COR-L47 (cell line): ENCODE measurements at regions not wholly inside any gene's neighbourhood (a gene's known extent, or its start where the extent isn't known, plus 50 kb on each side); places are given as distances from the start of the nearest gene placed in this dataset.

ENCODE experiments used
- DNase-seq: peaks from one replicate; lab custom pipeline; 2025; lab: John Stamatoyannopoulos, UW

DNA sequence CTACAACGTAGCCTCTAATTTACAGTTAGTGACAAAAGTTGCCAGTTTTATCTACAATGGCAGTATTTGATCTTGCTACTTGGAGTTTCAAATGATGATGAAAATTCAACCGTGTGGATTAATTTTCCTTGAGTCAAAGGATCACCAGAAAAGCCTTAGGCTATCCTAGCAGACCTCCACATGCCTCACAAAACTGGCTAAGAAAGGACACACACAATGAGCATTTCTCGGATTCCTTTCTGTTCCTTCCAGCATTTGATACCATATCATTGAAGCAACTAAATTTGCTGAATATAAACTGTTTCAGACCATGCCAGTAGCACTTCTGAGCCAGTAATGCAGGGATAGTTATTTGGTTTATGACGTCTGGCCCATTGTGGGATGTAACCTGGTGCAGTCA lies 587.4 kb upstream of the MDFIC2 start:
- no peak for DNase-seq

DNA sequence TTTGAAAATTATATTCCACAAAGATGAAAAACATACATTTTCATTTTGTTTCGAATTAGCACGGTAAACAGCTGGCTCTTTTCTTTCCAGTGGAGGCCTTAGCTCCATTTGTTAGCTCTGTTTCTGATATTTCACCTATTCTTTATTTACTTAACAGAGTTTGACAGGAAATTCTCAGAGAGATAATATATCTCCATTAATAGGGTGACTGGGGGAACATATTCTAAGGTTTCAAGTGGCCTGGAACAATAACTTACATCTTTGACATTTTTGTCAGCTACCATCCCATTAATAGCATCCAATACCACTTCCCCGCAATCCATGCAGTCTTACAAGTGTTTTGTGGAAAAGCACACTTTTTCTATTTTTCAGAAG lies 577.6 kb upstream of the MDFIC2 start:
- DNase-seq: no peak

DNA sequence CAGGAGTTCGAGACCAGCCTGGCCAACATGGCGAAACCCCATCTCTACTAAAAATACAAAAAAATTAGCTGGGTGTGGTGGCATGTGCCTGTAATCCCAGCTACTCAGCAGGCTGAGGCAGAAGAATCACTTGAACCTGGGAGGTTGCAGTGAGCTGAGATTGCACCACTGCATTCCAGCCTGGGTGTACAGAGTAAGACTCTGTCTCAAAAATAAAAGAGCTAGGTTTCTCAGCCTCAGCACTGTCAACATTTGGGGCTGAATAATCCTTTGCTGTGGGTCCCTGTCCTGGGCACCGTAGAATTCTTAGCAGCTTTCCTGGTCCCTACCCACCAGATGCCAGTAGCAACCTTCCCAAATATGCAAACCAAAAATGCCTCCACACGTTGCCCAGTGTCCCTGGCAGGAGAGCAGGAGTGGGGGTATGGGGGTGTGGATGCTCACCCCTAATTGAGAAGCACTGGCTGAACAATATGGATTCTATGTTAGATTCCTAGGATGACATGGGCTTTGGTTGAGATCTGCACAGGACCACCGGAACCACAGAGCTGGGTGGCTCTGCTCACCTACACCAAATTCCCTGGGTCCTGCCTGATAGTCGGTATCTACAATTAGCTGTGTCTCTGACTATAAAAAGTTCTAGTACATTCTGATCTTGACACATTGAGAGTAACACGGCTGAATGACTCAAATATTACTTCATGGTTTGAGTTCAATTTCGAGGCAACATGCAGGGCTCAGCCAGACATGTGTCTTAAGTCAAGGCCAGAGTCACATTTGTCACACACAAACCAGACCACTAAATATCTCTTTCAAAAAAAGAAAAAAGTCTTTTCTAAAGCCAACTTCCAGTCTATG lies 577.0 kb upstream of the MDFIC2 start:
- DNase-seq: no peak

DNA sequence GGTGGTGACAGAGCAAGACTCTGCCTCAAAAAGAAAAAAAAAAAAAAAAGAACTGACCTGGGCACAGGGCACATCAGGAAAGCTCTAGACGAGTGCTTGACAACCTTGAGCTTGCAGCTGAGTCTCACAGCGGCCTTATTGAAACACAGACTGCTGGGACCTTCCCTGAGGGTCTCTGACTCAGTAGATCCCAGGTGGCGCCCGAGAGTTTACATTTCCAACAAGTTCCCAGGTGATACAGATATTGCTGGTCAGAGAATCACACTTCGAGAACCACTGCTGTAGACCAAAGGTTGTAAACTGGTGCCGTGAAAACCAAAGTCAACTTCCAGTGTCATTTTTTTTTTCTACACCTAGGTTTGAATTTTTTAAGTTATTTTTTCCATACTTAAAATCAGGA lies 573.2 kb upstream of the MDFIC2 start:
- DNase-seq: no peak

DNA sequence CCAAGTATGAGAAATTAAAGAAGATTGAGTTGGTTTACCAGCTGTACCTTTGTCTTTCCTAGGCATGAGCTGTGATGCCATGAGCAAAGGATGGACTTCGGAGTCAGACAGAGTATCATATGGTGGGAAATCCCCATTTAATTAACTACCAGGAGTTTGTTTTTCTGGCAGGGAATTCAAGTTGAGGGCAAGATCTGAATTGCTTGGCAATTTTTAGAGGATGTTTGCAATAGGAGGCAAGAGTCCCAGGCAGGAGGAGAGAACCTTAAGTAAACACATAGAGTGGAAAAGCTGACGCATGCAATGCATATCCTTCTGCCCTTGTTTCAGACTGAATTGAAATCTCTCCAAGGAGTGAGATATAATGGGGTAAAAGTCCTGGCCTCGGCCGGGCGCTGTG lies 569.7 kb upstream of the MDFIC2 start:
- no peak for DNase-seq

DNA sequence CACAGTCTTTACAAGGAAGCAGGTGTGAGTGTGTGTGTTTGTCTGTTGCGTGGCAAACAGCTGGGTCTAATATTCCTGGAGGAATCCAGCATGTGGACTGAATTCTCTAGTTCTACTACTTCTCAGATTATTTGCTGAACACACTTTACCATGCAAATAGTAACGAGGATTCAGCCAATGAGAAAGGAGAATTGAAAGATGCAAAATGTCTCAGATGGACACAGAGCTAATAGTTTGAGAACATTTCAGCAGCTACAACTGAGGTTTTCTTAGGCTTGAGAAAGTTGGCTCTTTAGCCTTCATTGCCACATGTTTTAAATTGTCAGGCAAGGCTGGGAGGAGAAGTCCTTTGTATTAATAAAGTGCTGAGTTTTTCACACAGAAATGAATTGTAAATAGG lies 568.0 kb upstream of the MDFIC2 start:
- no peak for DNase-seq

DNA sequence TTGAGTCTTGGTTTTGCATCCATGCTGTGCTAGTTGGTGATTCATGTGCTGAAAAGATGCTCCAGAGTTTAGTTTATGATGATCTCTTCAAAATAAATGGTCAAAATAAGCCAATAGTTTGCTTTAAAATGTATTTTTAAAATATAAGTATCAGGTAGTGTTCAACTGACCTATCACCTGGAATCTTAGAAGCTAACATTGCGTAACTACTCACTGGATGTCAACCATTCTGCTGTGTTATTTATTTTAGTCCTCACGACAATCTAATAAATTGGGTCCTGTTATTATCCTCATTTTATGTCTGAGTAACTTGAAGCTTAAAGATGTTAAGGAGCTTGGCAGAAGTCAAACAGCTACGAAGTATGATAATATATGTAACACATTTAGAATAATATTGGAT lies 563.7 kb upstream of the MDFIC2 start:
- DNase-seq: no peak

DNA sequence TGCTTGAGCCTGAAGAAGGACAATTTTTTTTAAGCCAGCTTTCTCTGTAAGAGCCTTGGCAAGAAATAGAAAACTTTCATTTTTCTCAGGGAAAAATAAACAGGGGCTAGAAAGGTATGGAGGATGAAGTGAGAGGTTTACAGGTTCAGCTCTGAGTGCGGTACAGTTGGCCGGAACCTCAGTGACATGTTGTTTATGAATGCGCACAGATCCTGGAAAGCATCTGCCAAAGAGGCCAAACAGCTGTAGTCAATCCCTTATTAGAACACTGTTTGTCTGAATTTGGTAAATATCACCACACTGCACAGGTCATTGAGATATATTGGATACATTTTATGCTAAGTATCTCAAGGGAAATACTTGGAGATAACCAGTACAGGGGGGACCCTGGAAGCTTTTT lies 561.8 kb upstream of the MDFIC2 start:
- no peak for DNase-seq

DNA sequence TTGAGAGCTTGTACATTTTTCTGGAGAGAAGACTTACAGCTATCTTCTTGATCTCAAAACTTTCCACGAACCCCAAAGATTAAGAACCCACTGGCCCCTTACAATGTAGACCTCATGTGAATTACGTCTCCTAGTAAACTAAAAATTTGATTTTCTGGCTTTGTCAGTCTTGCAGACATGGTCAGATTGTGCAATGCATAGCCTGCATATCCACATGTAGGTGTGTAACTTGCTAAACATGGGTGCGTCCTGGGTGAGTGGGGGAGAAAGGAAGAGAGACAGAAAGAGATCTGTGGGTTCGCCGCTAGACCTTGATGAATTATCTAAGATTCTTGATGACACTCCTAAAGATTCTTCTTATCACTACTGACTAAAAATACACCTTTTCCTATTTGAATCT lies 561.2 kb upstream of the MDFIC2 start:
- no peak for DNase-seq

DNA sequence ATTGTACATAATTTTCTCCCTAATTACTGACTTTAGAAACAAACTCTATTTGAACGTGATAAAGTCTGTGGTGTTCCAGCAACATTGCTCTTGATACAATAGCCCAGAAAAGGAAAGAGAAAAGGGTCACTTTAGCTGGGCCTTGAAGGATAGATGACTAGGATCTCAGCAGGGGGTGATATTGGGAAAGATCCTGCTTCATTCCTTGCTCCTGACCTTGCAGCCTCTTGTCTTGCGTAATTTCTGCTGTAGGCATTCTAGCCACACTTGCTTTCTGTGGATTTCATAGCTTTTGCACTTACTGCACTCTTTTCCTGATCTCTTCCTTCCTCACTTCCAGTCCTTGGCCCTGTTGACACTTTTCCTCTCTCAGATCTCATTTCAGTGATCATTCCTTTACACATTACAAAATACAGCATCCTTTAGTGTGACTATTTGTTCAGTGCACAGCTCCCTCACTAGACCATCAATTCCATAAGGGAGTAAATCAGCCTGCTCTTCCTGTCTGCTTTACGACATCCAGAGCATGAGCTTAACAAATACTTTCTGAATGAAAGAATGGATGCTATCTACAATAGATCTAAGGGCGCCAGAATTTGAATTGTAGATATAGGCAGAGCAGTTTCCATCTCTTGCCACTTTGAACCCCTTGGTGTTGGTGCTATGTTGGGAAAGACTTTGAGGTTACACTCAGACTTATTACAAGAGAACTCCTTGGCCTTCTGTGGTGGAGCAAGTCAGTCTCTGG lies 559.6 kb upstream of the MDFIC2 start:
- DNase-seq: no peak

DNA sequence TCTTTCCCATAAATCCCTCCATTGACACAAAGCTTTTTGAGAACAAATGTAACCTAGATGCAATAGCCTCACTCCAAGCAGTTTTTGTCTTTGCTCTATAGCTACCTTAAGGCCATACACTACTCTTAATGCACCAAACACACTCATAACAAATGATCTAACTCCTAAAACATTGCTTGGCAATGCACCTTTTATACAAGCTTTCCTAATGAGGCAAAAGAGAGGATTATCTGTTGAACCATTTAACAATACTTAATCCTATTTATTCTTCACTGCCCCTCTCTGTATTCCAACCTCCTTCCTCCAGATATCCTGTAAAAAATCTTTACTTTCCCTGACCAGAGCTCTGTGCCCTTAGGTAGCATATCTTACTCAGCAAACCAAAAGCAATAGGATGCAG lies 558.1 kb upstream of the MDFIC2 start:
- DNase-seq: no peak

DNA sequence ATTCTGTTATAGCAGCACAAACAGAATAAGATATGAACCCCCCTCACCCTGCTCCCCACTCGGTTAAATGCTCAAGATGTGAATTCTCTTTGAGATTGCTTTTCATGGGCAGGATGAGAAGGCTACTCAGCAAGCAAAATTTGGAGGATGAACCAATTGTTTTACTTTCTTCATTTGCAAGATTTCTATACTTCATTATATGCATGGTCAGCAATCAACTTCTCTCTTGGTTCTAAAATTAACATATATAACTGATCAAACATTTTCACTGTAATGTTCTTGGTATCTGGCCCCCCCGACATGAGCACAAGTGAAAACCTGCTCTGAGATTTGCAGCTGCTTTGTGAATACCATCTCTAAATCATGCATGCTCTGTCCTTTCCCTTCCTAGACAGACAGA lies 556.1 kb upstream of the MDFIC2 start:
- DNase-seq: no peak

DNA sequence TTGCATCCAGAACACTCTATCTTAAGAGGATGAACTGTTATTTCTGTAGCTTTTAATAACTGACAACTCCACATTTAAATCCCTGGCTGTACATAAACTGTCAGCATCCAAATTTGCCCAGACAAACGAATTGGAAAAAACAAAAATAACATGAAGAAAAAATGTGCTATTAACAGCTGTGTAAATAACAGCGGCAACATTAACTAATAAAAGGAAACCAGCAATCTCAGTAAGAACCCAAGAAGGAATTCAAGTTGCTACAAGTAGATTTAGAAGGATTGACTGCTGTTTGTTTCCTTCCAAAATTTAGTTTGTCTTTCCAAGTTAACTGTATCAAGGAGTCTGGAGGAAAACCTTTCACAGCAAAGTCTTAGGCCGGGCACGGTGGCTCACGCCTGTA lies 550.6 kb upstream of the MDFIC2 start:
- DNase-seq: no peak

DNA sequence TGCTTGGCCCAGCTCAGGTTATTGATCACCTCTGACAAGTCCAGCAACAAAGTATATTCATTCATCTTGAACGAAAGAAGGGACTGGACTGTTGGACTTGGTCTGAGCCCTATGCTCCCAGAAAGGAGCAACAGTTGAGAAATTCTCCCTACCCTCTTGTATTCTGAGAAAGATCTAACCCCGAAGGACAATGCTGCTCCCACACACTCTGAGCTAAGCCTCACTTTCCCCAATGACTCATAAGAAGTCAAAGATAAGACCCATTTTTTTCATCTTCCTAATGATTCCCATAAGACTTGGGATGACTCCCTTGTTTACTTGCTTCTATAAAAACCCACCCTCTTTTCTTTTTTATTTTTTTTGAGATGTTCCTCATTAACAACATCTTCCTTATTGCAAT lies 549.4 kb upstream of the MDFIC2 start:
- no peak for DNase-seq

DNA sequence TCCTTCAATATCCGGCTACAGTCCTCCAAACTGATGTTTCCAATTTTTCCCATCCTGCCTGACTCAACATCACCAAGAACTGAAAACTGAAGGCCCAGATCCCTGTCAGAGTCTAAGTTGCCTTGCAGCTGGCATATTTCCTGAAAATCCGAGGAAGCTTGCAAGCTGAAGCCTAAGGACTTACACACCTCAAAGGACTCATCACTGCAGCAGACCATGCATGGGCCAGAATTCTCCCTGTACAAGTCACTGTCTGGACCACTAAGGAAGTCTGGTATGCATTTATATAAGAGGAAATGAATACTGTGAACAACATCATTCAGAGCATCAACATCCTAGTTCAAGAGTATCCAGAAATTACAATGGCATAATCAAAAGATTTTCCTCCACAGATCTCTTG lies 548.8 kb upstream of the MDFIC2 start:
- no peak for DNase-seq

DNA sequence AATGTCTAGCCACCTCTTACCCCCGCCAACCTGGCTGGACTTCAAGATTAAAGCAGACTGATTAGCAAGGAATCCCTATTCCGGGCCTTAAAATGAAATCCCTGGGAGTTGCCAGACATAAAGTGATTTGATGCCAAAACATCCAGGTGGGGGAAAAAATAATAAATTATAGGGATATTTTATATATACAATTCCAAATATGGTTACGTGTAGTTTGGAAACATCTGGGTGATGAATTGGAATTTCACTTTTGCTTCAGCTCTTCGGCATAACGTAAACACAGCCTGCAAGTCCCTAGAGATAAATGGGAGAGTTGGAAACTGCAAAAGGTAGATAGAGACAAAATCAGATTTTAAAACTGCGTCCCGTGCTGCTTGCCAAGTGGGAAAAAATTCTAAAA lies 545.5 kb upstream of the MDFIC2 start:
- DNase-seq: no peak

DNA sequence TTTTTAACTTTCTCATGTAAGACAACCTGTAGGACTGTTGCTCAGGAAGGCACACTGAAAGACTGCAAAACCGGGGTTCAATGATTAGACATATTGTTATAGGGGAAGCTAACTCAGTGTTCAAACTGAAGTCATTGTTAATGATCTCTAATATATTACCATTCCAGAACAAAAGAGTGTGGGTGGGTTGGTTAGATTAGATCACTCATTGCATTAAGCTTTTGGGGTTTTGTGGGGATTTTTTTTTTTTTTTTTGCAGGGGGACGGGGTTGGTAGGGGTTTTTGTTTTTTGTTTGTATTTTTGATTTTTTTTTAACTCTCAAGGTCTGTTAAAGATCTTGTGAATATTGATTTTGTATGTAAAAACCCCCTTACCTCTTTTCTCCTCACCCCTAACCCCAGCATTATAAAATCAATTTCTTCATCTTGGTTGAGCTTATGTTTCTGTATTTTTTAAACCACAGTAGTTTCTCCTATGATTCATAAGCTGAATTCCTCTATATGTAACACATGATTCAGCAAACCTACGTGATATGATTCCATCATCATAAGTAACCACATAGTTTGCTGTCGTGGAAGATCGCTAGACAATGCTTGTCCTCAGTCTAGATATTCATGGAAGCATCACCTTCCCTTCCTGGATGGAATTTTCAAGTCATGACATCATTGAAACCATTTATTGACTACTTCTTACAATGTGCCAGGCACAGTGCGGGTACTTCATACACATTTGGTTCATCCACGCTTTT lies 544.1 kb upstream of the MDFIC2 start:
- no peak for DNase-seq

DNA sequence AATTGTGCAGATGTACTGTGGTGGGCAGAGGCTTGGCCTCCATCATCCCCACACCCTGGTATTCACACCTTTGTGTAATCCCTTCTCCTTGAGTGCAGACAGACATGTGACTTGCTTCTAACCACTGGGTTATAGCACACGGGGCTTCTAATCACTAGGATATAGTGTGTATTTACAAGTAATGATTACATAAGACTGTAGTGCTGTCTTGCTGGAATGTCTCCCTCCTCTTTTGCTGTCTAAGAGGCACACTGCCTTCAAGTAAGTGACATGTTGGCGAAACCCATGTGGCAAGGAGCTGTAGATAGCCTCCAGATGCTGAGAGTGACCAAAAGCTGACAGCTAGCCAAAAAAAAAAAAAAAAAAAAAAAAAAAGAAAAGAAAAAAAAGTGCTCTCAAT lies 542.7 kb upstream of the MDFIC2 start:
- DNase-seq: no peak

DNA sequence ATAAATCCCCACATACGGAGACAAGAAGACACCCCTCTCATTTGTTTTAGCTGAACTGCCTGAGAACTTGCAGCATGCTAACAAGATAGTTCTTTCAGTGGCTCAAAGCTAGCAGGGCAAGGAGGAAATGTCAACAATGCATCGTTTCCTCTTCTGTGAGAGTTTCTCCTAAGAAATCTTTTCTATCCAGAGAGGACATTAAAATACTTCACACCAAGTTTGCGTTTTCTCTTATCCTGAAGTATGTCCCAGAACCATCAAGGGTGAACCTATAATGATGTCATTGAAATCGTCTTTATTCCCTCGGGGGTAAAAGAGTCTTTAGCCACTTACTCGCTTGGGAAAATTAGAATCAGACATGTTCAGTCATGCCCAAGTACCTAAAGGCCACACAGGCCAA lies 541.7 kb upstream of the MDFIC2 start:
- DNase-seq: no peak

DNA sequence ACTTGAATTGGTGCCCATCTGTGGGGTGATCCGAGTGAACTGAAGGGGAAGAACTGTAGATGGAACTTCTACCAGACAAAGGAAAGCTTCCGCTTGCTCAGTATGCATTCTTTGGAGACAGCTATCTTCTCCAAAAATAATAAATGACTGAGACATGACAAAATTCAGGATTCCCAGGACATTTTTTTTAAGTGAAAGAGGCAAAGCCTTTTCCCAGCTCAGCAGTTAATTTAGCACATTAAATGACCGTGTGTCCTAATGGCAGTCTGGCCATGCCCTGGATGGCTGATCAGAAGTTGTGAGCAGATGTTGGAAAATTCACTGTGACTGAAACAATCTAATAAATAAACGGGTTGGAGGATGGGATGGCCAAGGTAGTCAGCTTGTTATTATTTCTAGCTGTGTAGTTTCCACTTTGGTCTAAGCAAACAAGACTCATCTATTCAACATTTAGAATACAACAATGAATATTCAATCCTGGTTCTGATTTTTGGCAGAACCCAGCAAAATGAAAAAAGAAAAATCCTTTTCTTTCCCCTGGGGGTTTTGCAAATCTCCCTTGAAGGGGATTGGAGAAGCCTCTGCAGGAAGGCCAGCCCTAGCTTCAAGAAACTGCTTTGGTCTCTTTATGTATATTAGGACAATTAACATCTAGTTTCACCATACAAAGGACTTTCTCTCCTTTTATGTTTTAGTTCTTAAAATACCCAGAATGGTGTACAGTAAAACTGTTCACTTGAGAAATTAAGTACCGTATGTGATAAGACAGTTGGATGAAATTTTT lies 540.9 kb upstream of the MDFIC2 start:
- DNase-seq: no peak

DNA sequence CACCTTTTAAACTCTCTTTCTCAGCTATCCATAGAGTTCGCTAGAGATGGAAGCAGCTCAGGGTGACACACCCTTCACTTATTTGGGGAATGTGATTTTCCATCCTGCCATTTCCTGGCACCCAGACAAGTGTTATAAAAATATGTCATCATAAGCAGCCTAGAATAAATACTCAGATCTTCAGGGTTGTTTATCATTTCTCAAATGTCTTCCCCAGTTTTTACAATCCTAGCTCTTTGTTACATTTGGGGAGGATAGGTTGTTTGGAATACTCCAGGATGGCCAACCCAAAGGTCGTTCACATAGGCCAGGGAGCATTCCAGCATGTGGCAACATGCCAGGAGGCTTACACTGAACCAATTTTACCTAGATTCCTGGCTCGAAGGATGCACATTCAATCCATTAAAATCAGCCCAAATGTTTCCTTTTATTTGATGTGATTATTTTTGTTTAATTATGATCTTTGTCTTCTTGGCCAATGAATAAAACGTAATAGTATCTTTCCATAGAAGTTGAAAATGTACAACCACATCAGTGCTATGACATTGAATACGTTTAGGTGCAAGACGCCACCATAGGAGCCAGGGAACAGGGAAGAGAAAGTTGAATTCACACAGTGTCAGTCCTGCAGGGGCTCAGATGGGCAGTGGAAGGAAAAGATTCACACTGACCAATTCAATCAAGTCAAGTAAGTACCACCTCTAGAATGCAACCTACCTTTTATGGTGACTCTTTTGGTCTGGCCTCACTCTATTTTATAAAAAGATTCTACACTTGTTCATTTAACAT lies 537.7 kb upstream of the MDFIC2 start:
- DNase-seq: no peak
